NB4 (cell line): ENCODE measurements at regions not wholly inside any gene's neighbourhood (a gene's known extent, or its start where the extent isn't known, plus 50 kb on each side); places are given as distances from the start of the nearest gene placed in this dataset.

ENCODE experiments used
- DNase-seq: peaks from one replicate; pipeline ENCODE4 v3.0.0; 2010; ENCODE audit warnings: low read depth
- H3K4me3 ChIP-seq: one replicate; pipeline ENCODE4 v1.5.1; 2011; ENCODE audit warnings: mild to moderate bottlenecking, low read depth, low read length, moderate library complexity
- MYC ChIP-seq: IDR thresholded peaks from 2 replicates; pipeline ENCODE4 v1.6.1; 2011; ENCODE audit warnings: low read depth, low read length
- POLR2A ChIP-seq: IDR thresholded peaks from 2 replicates; pipeline ENCODE4 v1.6.1; 2011; ENCODE audit warnings: mild to moderate bottlenecking; ENCODE audit not compliant: insufficient read length; ENCODE audit errors: extremely low read depth
- TF ChIP-seq, protein P1 (sequence below): IDR thresholded peaks from 2 replicates; pipeline ENCODE4 v1.6.1; 2011; ENCODE audit warnings: low read depth, low read length
- TF ChIP-seq, protein P2 (sequence below): IDR thresholded peaks from one replicate; pipeline ENCODE4 v1.5.1; 2012; ENCODE audit warnings: low read depth, low read length

DNA sequence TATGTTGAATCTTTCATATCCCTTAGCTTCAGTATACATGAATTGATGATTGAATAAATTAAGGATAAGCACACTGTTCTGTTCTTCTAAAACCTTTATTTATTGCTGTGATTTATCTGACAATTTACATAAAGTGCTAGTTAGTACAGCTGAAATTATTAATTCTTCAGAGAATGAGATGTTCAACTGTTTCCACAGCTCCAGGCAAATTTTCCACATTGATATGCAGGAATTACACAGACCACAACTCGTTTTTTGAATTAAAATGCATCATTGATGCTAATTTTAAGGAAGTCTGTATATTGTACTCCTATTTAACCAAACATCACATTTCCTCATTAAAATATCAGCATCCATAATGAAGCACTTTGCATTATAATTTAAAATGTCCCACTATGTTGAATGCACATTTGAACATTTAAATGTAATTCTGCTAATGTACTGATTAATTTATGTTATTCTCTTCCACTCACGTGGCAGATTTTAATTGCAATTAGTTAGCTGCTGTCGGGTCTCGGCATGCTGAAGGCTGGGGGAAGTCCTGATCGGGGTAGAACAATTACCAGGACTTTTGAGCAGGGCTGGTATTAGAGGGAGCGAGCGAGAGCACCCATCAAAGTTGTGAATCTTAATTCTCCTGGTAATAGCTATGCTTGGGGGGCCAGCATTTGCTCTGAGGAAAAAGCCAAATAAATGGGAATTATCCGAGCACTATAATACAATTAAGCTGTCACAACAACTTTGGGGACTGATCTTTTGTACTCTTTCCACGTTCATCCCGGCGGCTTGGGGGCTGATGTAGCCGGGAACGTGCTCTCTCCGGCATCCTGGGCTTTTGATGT, 136.7 kb upstream of the TMTC4 start:
- no peak for DNase-seq
- TF ChIP-seq, protein P1, sequence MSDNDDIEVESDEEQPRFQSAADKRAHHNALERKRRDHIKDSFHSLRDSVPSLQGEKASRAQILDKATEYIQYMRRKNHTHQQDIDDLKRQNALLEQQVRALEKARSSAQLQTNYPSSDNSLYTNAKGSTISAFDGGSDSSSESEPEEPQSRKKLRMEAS: no peak
- no peak for TF ChIP-seq POLR2A
- TF ChIP-seq MYC: no peak
- TF ChIP-seq, protein P2, sequence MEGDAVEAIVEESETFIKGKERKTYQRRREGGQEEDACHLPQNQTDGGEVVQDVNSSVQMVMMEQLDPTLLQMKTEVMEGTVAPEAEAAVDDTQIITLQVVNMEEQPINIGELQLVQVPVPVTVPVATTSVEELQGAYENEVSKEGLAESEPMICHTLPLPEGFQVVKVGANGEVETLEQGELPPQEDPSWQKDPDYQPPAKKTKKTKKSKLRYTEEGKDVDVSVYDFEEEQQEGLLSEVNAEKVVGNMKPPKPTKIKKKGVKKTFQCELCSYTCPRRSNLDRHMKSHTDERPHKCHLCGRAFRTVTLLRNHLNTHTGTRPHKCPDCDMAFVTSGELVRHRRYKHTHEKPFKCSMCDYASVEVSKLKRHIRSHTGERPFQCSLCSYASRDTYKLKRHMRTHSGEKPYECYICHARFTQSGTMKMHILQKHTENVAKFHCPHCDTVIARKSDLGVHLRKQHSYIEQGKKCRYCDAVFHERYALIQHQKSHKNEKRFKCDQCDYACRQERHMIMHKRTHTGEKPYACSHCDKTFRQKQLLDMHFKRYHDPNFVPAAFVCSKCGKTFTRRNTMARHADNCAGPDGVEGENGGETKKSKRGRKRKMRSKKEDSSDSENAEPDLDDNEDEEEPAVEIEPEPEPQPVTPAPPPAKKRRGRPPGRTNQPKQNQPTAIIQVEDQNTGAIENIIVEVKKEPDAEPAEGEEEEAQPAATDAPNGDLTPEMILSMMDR: no peak

DNA sequence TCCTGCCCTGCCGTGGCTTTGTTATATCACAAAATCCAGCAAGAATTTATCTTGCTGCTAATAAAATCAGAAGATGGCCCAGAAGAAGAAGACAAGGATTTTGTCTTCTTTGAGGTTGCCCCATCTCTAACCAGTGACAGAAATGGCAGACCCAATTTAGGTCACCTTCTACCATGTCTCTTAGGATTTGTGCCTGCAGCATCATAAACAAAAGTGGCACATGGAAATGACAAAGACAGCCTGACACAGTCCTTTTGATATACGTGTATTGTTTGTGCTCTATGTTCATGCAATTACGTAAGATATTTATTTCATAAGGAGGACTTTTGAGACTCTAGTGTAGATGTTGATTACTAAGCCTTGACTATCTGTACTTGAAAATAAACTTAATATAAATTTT, 135.9 kb upstream of the TMTC4 start:
- TF ChIP-seq POLR2A: no peak
- TF ChIP-seq, protein P2: no peak
- TF ChIP-seq, protein P1: no peak
- no peak overlapping the region for H3K4me3 ChIP-seq
- no peak for DNase-seq

More for the DNA sequence above, 136.7 kb upstream of the TMTC4 start:
- H3K4me3 ChIP-seq: no peak overlapping the region

DNA sequence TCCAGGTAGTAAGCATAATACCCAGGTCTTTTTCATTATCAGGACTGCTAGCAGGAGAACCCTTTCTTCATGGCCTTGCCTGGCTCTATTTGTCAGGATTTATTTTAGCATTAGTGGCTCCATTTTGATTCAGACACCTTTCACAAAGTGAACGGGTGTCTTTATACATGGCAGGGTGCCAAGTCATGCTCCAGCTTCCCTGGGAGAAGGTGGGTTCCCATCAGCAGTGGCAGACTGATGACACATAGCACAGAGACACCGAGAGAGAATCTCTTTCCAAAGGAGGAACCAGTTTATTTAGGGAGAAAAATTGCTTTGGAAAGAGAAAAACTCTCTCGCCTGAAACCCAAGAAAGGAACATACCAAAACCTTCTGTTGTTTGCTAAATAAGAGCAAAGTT, 135.3 kb upstream of the TMTC4 start:
- DNase-seq: no peak
- no peak overlapping the region for H3K4me3 ChIP-seq
- TF ChIP-seq MYC: no peak
- TF ChIP-seq, protein P1: no peak
- no peak for TF ChIP-seq POLR2A
- TF ChIP-seq, protein P2: no peak

DNA sequence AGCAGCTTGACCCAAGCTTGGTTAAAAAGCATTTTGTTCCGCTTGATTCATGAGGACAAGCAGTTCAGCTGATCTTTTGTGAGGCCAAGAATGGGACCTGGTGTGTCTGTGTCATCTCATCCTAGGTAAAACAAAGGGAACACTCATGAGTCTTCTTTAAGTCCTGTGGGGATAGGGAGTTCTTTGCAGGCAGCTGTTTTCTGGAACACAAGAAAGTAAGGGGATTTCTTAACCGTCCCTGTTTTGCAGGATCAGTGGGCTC, 134.5 kb upstream of the TMTC4 start:
- DNase-seq: no peak
- TF ChIP-seq, protein P2: no peak
- TF ChIP-seq POLR2A (no peak), MYC (no peak)
- TF ChIP-seq, protein P1: no peak
- no peak overlapping the region for H3K4me3 ChIP-seq

DNA sequence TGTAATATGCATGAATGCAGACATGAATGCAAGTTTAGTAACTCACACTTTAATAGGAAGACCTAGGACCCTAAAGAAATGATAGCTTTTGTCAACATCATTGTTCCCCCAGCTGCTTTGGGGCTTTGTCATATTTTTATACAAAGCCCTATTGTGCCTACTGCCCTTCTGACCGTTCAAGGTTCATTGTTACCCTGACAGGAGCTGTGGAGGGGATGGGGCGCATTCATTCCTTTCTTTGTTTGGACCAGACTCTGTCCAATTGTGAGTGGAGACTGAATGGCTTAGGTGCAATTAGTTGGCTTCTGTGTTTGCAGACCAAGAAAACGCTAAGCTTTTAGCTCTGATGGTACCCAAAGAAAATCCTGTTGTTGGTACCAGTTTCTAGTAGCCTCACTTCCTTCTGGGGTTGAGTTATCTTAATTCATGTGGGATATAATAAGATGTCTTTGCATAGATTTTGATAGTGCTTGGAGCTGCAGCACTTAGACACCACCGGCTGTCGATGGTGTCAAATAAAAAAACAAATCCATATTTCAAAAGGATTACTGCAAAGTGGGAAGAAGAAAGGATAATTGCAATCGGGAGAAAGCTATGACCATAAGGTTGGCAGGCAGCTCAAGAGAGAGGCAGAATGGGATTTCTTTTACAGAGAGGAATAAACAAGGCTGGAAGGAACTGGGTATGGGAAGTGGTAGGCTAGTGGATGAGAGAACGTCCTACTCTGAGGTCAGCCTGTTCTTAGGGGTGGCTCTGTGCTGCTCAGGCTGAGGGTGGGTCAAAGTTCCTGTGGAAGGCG, 133.9 kb upstream of the TMTC4 start:
- H3K4me3 ChIP-seq: no peak overlapping the region
- TF ChIP-seq, protein P1: no peak
- TF ChIP-seq, protein P2: no peak
- TF ChIP-seq MYC (no peak), POLR2A (no peak)
- DNase-seq: no peak
